GM18861 (cell line): ENCODE measurements at regions not wholly inside any gene's neighbourhood (a gene's known extent, or its start where the extent isn't known, plus 50 kb on each side); places are given as distances from the start of the nearest gene placed in this dataset.
A peak's percentile ranks its signal among the peaks of the same experiment; 100 is the strongest.

Experiments used
- ATAC-seq: cut with Tn5 transposase; IDR thresholded peaks from one replicate; pipeline ENCODE4 v1.9.1; 2021; ENCODE audit not compliant: unreplicated experiment

DNA sequence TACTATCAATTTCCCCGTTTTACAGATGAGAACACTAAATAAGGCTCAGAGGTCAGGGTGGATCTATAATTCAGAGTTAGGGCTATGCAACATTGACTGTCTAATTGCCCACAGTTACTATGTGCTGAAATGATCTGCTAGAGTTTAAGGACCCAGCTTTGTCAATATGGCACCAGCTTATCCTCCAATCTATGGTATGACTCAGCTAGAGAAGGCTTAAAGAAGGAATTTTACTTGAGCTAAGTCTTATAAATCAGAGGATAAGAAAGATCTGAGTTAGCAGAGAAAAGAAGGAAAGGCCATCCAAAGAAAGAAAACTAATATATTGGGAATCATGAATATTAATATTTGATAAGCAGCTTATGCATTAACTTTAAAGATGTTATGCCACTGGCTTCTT, 78.1 kb downstream of the ASB9 start:
- ATAC-seq: no peak

DNA sequence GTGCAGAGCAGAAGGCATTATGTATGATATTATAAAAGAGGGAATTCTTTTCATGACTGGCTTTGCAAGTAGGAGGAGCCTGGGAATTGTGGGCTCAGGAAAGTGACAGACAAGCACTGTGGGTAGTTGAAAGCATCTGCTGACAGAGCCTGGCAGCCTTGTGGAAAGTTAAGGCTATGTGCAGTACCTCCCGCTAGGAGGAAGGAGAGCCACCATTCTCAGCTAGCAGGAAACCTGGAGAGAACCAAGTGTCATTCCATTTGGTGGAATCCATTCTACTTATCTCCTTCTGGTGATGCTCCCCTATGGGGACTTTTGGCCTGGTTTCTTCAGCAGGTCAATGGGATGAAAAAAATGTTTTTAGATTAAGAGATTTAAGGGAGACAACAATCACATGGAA, 81.8 kb downstream of the ASB9 start:
- no peak for ATAC-seq

DNA sequence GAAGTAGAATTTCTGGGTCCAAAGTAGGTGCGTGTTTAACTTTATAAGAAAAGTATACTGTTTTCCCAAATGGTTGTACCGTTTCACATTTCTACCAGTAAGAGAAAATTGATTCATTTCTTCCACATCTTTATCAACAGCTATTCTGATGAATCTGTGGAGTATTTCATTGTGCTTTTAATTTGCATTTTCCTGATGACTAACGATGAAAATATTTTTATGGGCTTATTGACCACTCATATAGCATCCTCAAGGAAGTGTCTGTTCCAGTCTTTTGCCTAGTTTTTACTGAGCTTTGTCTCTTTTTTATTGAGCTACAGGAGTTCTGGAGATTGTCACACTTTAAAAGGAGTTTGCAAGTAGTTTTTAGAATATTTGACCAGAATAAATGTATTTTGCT, 92.6 kb downstream of the ASB9 start:
- no peak for ATAC-seq

DNA sequence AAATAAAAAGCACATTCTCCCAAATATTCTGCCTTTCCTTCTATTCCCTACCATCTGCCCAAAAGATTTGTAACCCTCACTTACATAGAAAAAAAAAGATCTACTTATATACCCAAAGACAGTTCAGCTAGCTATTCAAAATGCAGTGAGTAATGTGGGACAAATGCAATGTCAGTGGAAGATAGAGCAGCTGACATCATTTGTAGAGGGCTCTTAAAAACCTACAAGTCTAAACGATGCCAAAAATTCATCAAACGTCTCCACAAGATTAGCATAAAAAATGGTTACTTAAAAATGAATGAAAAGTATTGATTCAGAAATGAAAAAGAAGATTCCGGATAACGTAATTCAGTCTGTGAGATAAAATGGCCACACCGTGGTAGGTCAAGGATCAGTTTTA, 96.5 kb downstream of the ASB9 start:
- no peak for ATAC-seq

DNA sequence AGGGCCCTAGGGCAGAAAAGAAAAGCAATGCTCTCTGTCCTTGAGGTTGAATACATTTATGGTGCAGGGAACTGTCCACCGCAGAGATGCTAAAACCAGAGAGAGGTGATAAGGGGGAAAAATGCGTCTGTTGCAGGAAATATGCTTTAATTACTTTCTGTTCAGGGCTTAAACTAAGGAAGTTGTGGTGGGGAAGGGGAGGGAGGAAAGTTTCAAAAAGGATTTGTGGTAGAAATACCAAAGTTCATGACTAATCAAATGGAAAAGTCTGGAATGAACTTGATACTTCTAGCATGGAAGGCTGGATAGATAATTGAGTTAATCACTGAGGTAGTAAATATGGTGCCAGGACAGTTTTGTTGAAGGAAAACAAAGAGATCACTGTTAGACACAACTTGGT, 99.0 kb downstream of the ASB9 start:
- no peak for ATAC-seq

DNA sequence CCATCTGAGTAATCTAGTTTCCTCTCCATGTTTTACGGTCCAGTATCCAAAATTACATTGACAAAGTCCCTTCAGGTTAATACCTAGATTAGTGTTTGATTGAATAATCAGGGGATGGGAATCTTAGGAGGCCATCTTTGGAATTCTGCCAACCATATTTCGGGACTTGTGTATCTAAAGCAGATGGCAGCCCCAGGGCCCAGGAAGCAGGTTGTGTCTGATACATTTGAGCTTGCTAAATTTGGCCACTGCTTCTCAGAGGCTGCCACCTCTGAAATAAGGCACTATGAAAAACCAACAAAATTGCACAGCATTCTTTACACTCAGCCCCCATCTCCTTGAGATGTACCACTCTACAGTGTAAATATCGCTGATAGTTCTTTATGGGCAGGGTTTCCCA, 102.1 kb downstream of the ASB9 start:
- ATAC-seq: no peak

DNA sequence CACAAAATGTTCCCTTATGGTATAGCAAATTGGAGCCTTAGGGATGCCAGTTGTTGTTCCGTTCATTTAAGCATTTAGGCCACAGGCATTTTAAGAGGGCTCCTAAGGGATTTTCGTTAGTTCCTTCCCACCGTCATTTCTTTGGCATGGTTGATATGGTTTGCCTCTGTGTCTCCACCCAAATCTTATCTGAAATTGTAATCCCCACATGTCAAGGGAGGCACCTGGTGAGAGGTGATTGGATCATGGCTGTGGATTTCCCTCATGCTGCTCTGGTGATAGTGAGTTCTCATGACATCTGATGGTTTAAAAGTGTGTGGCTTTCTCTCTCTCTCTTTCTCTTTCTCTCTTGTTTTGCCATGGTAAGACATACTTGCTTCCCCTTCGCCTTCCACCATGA, 104.1 kb downstream of the ASB9 start:
- no peak for ATAC-seq

DNA sequence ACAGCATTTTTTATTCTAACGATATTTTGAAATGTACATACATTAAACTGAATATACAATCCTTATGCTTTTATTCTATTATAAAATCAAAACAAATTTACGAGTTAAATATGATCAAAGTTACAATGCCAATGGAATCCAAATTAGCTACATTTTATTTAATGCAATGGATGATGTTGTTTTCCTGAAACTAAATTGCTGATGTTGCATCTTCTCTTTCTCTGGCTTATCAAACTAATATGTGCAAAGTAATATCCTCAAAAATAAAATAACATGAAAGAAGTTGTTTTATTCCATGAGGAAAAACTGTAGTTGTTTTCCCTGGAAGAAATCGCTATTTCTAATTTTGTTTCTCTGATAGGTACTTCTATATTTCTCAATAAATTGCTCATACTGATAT, 106.8 kb downstream of the ASB9 start:
- ATAC-seq: no peak

DNA sequence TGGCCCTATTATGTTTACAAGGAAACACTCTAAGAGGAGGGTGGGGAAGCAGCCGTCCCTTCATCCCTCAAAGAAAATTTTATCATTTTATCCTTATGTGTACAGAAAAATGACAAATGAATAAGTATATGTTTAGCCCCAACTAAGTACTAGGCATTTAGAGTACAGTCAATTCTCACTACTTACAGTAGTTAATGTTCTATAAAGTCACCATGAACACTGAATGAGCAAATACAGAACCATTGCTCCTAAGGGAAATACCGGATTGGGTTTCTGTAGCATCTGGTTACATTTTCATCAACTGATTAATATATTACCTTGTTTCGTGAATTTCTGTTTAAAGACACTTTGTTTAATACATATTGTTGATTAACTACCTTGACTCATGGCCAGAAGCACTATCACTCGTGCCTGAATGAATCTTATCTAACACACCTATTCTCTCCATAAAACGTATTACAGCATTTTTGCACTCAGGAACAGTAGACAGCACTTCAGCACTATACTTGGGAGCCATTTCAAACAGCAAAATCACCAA, 109.3 kb downstream of the ASB9 start:
- peak; percentile 62 for ATAC-seq

DNA sequence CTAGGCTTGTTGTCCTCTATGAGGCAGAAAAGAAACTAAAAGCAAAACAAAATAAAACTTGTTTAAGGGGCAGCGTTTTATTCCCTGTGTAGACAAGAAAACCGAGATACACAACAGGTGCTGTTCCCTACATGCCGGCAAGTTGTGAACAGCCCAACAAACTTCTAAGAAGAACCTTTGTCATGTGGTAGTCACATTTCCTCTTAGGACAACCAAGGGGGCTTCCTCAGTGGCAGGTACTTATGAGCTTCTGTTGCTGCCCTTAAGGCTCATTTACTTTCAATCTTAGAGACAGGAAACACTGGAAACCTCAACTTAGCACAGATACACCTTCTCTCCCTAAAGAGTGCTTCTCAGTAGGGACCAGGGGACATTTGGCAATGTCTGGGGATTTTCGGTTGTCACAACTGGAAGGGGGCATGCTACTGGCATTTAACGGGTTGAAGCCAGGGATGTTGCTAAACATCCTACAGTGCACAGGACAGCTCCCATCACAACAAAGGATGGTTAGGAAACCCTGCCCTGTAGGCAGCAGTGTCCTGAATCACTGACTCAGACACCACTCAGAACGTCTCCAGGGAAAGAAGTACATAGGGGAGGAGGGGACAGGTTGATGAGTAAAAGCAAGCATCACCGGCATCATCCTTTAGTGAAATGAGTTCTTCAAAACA, 111.0 kb downstream of the ASB9 start:
- peak; percentile 42 for ATAC-seq

DNA sequence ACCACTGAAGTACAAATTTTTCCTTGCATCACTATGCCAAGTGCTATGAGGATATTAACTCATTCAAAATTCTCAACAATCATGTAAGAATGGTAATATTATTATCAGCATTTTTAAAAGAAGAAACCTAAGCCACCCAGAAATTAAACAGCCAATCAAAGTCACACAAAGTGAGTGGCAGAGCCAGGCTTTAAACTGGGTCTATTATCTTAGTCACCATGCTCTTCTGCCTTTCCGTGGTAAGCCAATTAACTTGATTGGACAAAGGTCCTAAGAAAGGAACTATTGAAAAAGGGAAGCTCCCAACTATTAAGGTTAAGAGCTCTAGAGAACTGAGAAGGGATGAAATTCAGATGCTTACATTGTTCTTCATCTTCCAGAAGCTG, 111.5 kb downstream of the ASB9 start:
- no peak for ATAC-seq

DNA sequence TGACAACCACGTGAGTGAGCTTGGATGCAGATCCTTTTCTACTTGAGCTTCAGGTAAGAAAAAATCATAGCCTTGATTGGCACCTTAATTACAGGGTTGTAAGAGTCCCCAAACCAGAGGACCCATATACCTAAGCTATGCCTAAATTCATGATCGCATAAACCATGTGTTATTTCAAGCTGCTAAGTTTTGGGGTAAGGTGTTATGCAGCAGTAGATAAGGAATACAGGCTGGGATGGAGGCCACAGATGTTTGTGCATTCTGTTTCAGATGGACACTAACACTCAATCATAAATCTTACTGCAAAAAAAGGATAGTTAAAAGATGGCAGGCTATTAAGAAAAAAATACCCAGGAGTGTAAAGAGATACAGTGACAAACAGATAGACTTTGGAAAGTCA, 112.3 kb downstream of the ASB9 start:
- no peak for ATAC-seq

DNA sequence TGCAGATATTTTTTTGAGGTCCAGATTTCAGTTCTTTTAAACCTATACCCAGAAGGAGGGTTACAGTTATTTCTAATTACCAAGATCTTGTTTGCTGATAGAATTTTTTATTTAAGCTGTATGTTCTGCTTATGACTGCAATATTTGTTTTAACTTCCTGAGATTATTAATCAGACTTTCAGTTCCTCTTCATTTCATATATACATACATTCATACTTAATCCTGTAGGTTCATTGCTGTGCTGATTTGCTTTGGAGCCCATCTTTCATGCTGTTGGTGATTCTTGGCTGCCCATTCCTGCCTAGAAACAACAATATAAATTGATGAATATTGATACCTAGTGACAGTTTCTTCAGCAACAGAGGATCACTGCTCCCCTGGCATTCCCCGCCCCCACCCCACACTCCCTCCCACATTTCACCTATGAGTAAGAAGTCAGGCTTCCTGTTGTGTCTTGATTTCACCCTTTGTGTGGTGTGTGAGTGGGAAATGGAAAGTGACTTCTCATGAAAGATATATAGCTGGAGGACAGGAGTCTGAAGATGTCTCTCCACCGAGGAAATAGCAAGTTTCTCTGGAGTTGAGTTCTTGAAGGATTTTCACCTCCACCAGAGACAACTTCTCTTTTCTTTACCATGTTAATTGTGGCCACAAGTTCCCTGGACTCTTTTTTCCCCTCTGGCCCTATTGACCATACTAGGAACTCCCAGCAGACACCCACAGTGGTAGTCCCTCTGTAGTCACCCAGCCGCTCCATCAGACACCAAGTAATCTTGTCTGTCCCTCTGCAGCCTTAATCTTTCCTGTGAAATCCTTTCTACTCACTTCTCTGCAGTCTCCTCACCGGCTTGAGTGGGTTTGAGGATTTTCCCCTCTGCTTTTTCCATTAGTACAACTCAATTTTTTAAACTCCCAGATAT, 118.4 kb downstream of the ASB9 start:
- peak; percentile 74 for ATAC-seq

DNA sequence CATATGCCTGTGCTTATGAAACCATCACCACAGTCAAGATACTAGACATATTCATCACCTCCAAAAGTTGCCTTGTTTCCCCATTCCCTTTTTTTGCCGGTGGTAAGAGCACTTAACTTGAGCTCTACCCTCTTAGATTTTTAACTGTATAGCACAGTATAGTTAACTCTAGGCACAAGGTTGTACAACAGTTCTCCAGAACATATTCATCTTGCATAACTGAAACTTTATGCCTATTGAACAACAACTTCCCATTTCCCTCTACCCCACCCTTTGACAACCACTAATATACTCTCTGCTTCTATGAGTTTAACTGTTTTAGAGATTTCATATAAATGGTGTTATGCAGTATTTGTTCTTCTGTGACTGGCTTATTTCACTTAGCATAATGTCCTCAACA, 119.3 kb downstream of the ASB9 start:
- no peak for ATAC-seq

DNA sequence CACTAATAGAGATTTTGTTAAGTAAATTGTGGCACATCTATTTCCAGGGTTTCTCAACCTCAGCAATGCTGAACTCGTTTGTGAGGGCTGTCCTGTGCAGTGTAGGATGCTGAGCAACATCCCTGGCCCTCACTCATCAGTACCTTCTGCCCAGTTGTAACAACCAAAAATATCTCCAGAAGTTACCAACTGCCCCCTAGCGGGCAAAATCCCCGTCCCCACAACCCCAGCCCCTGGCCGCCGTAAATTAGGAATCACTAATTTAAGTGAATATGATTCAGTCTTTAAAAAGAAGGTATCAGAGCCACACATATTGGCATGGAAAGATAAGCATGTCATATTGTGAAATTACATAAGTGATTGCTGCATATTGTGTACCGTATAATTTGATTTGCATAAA, 123.4 kb downstream of the ASB9 start:
- no peak for ATAC-seq

DNA sequence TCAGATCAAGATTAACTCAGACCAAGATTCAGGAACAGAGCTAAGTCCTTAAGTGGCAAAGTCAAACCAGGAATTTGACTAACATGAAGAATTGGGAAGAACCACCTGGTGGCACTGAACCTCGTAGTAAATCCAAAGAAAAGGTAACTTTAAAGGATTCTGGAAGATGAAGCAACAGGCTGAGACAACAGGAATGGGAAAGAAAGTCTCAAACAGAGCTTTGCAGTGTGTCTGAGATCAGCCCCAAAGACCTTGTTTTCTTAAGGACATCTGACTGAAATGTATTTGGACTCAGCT, 126.1 kb downstream of the ASB9 start:
- ATAC-seq: no peak

DNA sequence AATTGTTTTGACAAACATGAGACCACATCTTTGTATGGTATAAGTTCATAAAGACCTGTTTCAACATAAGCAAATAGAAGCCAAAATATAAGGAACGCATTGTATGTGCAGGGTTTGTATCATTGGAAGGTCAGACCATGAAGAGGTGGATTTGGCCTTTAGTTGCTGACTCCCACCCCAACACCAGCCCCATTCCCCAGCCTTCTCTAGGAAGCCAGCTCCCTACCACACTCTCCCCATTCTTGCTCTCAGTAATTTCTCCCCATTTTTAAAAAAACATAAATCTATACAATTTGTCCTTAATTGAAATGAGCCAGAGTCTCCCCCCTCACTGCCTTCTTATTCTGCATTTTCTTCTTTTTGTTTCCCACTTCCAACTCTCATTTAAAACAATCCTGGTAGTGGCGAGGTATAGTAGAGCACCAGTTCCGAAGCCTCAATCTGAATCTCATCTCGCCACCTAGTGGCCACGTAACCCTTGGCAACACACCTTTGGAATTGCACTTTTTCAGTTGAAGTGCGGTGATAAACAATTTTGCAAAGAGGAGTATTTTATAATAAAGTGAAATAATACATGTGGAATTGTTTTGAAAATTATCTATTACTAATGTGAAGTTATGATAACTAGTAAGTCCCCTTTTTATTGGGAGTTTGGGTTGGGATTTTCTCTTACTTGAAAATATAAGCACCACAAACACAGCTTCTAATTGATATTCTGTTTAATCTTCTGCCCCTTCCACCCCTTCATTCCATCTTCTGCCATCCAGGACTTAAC, 126.6 kb downstream of the ASB9 start:
- ATAC-seq: peak; percentile 62

DNA sequence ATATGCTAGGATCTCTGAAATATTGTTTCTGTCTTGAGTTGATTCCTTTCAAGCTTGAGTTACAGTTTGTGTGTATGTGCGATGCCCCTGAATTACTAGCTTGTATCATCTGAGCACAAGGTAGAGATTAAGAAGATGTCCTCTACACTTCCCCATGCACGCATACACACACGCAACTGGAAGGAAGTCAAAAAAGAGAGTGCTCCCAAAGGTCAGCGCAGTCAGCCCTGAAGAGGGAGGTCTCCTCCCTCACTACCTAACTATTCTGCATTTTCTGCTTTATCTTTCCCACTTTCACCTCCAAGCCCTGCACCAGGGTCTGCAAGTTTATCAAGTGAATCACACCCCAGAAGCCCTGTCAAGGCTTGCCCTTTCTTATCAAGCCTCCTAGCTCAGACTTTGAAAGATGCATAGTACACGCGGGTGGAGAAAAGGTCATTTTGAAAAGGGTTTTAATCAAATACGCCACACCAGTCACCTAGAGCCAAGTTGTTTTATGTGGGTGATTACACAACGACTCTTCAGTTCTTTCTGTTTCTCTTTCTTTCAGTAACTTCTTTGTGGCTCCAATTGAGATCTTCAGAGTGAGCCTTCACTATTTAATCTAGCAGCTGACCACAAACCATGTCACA, 127.7 kb downstream of the ASB9 start:
- no peak for ATAC-seq

DNA sequence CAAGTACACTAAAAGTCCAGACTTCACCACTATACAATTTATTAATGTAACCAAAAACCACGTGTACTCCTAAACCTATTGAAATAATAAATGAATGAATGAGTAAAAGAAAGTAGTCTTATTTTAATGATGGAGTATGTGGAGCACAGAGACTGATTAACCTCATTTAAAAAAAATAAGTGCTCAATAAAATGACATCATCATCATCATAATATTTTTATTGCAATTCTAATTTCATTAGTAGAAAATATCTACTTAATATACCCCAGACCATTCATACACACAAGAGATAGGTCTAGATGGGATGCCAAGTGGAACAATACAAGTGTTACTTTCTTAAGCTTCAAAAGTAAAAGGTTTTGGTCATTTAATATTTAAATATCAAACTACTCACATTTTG, 133.1 kb downstream of the ASB9 start:
- no peak for ATAC-seq

DNA sequence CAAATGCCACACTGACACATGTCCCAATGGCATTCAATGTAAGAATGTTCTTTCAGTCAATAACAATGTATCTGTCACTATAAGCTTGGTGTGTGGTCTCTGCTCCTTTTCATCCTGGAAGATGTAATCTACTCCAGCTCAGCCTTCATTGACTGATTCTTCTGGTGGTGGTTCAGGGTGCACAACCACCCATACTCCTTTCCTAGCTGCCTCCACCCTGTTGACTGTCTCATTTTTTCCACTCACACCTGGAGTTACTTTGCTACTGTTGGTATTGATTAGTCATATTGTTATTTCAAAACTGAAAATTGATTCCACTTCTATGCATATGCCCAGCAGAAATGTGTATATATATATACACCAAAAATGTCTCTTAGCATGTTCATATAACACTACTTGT, 140.5 kb downstream of the ASB9 start:
- ATAC-seq: no peak

DNA sequence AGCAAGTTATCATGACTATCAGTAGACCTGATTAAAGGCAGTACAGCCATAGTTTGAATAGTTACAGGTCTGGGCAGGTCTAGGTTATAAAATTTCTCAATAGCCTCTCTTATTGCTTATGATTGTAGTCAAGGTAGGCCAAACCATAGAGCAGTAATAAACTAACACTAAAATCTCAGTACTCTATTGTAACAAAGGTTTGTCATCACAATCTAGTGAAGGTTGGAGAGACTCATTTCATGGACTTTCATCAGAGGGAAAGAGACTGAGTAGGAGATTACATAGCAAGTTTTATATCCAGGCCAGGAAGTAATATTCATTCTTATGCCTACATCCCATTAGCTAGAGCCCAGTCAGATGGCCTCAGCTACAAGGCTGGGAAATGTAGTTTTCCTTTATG, 141.0 kb downstream of the ASB9 start:
- no peak for ATAC-seq
